ENCODE measurements at regions not wholly inside any gene's neighbourhood (a gene's known extent, or its start where the extent isn't known, plus 50 kb on each side); places are given as distances from the start of the nearest gene placed in this dataset.
"Not testable (repeated sequence)": the region's sequence is repeated elsewhere in the genome, so short reads cannot be mapped to it uniquely, and the experiment has no call there.

DNA sequence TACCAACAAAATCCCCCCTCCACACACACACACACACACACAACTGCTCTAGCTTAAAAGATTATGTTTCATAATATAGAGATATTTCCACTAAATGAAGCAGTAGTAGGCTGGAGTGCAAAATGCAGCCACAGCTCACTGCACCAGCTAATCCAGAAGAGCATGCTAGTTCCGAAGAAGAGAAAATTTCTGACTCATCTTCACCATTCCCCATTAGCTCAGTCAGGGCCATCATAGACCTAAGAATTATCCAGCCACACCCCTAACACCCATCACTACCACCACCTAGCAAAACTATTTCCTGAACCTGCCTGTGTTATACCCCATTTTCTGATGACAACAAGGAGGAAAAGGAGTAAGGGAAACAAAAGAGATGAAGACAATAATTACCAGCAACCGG is 67.1 kb upstream of the UBE2E2 start:
- TF ChIP-seq, protein P1, sequence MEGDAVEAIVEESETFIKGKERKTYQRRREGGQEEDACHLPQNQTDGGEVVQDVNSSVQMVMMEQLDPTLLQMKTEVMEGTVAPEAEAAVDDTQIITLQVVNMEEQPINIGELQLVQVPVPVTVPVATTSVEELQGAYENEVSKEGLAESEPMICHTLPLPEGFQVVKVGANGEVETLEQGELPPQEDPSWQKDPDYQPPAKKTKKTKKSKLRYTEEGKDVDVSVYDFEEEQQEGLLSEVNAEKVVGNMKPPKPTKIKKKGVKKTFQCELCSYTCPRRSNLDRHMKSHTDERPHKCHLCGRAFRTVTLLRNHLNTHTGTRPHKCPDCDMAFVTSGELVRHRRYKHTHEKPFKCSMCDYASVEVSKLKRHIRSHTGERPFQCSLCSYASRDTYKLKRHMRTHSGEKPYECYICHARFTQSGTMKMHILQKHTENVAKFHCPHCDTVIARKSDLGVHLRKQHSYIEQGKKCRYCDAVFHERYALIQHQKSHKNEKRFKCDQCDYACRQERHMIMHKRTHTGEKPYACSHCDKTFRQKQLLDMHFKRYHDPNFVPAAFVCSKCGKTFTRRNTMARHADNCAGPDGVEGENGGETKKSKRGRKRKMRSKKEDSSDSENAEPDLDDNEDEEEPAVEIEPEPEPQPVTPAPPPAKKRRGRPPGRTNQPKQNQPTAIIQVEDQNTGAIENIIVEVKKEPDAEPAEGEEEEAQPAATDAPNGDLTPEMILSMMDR (IDR thresholded peaks at IDR 0.05) = no peak
- Histone ChIP-seq H3K27ac (no peak overlapping the region), H3K4me1 (ENCODE audit: control insufficient read depth in 1 of 2, low read depth in 2 of 2) (no peaks in the 10 kb centered on the region), H3K4me3 (no peak overlapping the region), H3K27me3 (replicated peaks; ENCODE audit: insufficient read depth) (no peaks in the 10 kb centered on the region), H3K36me3 (no peaks in the 10 kb centered on the region), H3K9me3 (peaks cover 9% of the 10 kb centered on the region)
- ATAC-seq (ENCODE audit: insufficient number of reproducible peaks, low FRiP score, low read depth) = no peak
- no peak for DNase-seq (ENCODE audit: low spot score)

- not testable (repeated sequence) for DNase-seq (ENCODE audit: low spot score); H3K36me3 ChIP-seq; ATAC-seq (ENCODE audit: insufficient number of reproducible peaks, low FRiP score, low read depth); H3K4me3 ChIP-seq; H3K4me1 ChIP-seq (ENCODE audit: control insufficient read depth in 1 of 2, low read depth in 2 of 2); H3K27me3 ChIP-seq (replicated peaks; ENCODE audit: insufficient read depth); H3K27ac ChIP-seq; H3K9me3 ChIP-seq
These were observed 59.1 kb upstream of the UBE2E2 start for GRCh38 chr3:23144051-23144450.

GRCh38 chr3:23146163-23146562 is 57.0 kb upstream of the UBE2E2 start:
- H3K4me1 ChIP-seq (ENCODE audit: control insufficient read depth in 1 of 2, low read depth in 2 of 2) = no peaks in the 10 kb centered on the region
- H3K36me3 ChIP-seq = no peaks in the 10 kb centered on the region
- H3K27me3 ChIP-seq (replicated peaks; ENCODE audit: insufficient read depth) = no peaks in the 10 kb centered on the region
- H3K9me3 ChIP-seq = no peaks in the 10 kb centered on the region
- ATAC-seq (ENCODE audit: insufficient number of reproducible peaks, low FRiP score, low read depth) (no peak), DNase-seq (ENCODE audit: low spot score) (no peak)
- TF ChIP-seq, protein P1 (IDR thresholded peaks at IDR 0.05) = no peak
- H3K27ac ChIP-seq = no peak overlapping the region
- no peak overlapping the region for H3K4me3 ChIP-seq

DNA sequence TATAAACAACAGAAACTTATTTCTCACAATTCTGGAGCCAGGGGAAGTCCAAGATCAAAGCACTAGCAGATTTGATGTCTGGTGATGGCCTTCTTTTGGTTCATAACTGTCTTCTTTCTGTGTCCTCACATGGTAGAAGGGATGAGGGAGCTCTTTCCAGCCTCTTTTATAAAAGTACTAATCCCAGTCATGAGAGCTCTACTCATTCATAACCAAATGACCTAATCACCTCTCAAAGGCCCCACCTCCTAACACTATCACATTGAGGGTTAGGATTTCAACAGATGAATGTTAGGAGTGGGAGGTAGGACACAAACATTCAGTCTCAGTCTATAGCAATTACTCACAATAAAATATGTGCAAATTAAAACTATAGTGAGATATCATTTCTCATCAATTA is 50.1 kb upstream of the UBE2E2 start:
- ATAC-seq (ENCODE audit: insufficient number of reproducible peaks, low FRiP score, low read depth) = no peak

More for the DNA sequence above, 50.1 kb upstream of the UBE2E2 start:
- TF ChIP-seq, protein P1 (IDR thresholded peaks at IDR 0.05) = no peak
- no peaks in the 10 kb centered on the region for H3K36me3 ChIP-seq
- H3K4me1 ChIP-seq (ENCODE audit: control insufficient read depth in 1 of 2, low read depth in 2 of 2) = no peaks in the 10 kb centered on the region
- H3K27ac ChIP-seq = no peak overlapping the region
- no peaks in the 10 kb centered on the region for H3K27me3 ChIP-seq (replicated peaks; ENCODE audit: insufficient read depth)
- no peak overlapping the region for H3K4me3 ChIP-seq
- H3K9me3 ChIP-seq = no peaks in the 10 kb centered on the region
- no peak for DNase-seq (ENCODE audit: low spot score)

Measured in thoracic aorta (tissue), 2 donors.